Neural cell (in vitro differentiated cells): ENCODE measurements at regions not wholly inside any gene's neighbourhood (a gene's known extent, or its start where the extent isn't known, plus 50 kb on each side); places are given as distances from the start of the nearest gene placed in this dataset.

ENCODE experiments used
- EZH2 ChIP-seq: fragments of 200-600, 300-800 bp; shearing (Covaris generic), sonication (generic); IDR thresholded peaks from 2 replicates; pipeline ENCODE4 v1.6.1; 2014; ENCODE audit warnings: antibody characterized with exemption, low read length, borderline replicate concordance, mild to moderate bottlenecking; ENCODE audit not compliant: insufficient read depth, poor library complexity, severe bottlenecking
- POLR2AphosphoS5 ChIP-seq: IDR thresholded peaks from 2 replicates; pipeline ENCODE4 v1.6.1; 2012
- RAD21 ChIP-seq: fragments of 450-650 bp; conservative IDR thresholded peaks from 2 replicates; pipeline ENCODE4 v1.6.1; 2014; ENCODE audit warnings: antibody characterized with exemption, mild to moderate bottlenecking, moderate library complexity
- TF ChIP-seq, protein P1 (sequence below): fragments of 450-650 bp; IDR thresholded peaks from 2 replicates; pipeline ENCODE4 v1.5.1; 2014; ENCODE audit warnings: antibody characterized with exemption, mild to moderate bottlenecking, moderate library complexity; ENCODE audit not compliant: poor library complexity, severe bottlenecking

DNA sequence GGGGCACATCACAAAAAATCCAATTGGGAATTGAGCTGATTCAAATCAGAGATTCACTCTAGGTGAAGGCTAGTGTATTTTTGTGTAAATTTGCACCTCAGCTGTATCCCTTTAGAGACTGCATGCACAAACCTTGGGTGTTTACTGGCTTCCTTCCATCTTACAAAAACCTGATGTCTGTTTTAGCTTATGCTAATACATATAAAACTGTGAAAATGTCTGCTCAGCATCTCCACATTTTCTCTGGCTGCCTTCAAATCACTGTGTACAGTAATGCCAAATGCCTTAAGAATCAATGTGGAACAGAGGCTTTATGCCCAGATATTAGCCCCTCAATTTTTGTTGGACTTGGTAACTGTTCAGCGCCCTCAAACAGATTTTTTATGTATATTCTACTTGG, 675.8 kb upstream of the SLITRK6 start:
- TF ChIP-seq, protein P1, sequence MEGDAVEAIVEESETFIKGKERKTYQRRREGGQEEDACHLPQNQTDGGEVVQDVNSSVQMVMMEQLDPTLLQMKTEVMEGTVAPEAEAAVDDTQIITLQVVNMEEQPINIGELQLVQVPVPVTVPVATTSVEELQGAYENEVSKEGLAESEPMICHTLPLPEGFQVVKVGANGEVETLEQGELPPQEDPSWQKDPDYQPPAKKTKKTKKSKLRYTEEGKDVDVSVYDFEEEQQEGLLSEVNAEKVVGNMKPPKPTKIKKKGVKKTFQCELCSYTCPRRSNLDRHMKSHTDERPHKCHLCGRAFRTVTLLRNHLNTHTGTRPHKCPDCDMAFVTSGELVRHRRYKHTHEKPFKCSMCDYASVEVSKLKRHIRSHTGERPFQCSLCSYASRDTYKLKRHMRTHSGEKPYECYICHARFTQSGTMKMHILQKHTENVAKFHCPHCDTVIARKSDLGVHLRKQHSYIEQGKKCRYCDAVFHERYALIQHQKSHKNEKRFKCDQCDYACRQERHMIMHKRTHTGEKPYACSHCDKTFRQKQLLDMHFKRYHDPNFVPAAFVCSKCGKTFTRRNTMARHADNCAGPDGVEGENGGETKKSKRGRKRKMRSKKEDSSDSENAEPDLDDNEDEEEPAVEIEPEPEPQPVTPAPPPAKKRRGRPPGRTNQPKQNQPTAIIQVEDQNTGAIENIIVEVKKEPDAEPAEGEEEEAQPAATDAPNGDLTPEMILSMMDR = no peak
- TF ChIP-seq POLR2AphosphoS5 (no peak), EZH2 (no peak), RAD21 (no peak)
